ENCODE measurements at regions not wholly inside any gene's neighbourhood (a gene's known extent, or its start where the extent isn't known, plus 50 kb on each side); places are given as distances from the start of the nearest gene placed in this dataset.
"Not testable (repeated sequence)": the region's sequence is repeated elsewhere in the genome, so short reads cannot be mapped to it uniquely, and the experiment has no call there.

- DNase-seq (ENCODE audit: low read depth): no peak
- H3K4me3 ChIP-seq (ENCODE audit: low read depth, low read length): no peak overlapping the region
- TF ChIP-seq, protein P1, sequence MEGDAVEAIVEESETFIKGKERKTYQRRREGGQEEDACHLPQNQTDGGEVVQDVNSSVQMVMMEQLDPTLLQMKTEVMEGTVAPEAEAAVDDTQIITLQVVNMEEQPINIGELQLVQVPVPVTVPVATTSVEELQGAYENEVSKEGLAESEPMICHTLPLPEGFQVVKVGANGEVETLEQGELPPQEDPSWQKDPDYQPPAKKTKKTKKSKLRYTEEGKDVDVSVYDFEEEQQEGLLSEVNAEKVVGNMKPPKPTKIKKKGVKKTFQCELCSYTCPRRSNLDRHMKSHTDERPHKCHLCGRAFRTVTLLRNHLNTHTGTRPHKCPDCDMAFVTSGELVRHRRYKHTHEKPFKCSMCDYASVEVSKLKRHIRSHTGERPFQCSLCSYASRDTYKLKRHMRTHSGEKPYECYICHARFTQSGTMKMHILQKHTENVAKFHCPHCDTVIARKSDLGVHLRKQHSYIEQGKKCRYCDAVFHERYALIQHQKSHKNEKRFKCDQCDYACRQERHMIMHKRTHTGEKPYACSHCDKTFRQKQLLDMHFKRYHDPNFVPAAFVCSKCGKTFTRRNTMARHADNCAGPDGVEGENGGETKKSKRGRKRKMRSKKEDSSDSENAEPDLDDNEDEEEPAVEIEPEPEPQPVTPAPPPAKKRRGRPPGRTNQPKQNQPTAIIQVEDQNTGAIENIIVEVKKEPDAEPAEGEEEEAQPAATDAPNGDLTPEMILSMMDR (IDR thresholded peaks at IDR 0.05; ENCODE audit: low read depth, low read length, missing control alignments): no peak
- in situ Hi-C loops (cut with HindIII; ENCODE audit: low sequenced_read_pairs): no loop called here
Measured at GRCh38 chr4:71211748-71212147, 127.1 kb upstream of the SLC4A4 start.

DNA sequence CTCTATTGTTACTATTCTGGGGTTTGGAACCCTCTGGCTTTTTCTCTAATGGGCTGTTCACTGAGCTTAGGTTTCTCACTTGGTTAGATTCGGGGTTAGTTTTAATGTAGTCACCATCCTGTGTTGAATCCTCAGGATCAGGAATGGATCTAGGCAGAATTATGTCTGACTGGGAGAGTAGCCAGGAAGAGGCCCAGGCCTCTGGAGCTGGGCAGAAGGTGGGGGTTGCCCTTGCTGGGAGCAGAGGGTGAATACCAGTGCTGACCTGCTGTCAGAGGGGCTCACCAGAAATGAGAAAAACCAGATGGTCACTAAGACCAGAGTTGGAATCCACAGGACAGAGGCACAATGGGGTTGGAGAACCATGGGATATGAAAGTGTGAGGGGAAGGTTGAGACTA is 126.6 kb upstream of the SLC4A4 start:
- in situ Hi-C loops (cut with HindIII; ENCODE audit: low sequenced_read_pairs): no loop called here
- H3K4me3 ChIP-seq (ENCODE audit: low read depth, low read length): no peak overlapping the region
- TF ChIP-seq, protein P1 (IDR thresholded peaks at IDR 0.05; ENCODE audit: low read depth, low read length, missing control alignments): no peak
- DNase-seq (ENCODE audit: low read depth): no peak

GRCh38 chr4:71214578-71214977 is 124.2 kb upstream of the SLC4A4 start:
- in situ Hi-C loops (cut with HindIII; ENCODE audit: low sequenced_read_pairs): no loop called here
- TF ChIP-seq, protein P1 (IDR thresholded peaks at IDR 0.05; ENCODE audit: low read depth, low read length, missing control alignments): no peak
- no peak for DNase-seq (ENCODE audit: low read depth)
- no peak overlapping the region for H3K4me3 ChIP-seq (ENCODE audit: low read depth, low read length)

DNA sequence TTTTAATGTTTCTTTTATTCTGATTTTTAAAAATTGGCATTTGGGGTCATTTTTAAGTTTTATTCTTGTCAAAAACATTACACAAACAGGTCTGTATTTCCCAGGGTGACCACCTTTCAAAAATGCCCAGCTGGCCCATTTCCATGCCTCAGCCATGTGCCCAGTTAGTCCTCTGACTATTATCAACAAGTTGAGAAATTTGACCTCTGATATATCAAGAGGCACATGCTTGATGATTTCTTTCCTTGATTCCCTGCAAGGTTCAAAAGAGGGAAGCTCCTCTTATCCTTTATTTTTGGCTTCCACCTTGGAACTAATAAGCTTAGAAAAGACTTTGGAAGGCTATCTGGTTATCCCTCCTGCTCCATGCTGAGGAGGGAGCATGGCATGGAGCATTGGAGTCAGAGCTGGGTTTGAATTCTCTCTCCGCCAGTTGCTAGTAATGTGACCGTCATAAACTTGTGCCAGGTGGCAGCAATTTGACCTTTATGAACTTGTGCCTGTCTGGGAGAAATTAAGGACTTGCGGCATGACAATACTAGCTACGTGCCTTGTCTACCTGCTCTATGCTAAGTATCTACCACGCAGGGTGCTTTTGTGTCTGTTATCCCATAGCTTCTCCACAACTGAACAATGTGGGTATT is 122.4 kb upstream of the SLC4A4 start:
- TF ChIP-seq, protein P1 (IDR thresholded peaks at IDR 0.05; ENCODE audit: low read depth, low read length, missing control alignments): no peak
- in situ Hi-C loops (cut with HindIII; ENCODE audit: low sequenced_read_pairs): no loop called here

GRCh38 chr4:71217688-71218087 is 121.1 kb upstream of the SLC4A4 start:
- no peak for DNase-seq (ENCODE audit: low read depth)
- TF ChIP-seq, protein P1 (IDR thresholded peaks at IDR 0.05; ENCODE audit: low read depth, low read length, missing control alignments): no peak
- in situ Hi-C loops (cut with HindIII; ENCODE audit: low sequenced_read_pairs): no loop called here
- H3K4me3 ChIP-seq (ENCODE audit: low read depth, low read length): no peak overlapping the region

More for the DNA sequence above, 122.4 kb upstream of the SLC4A4 start:
- DNase-seq (ENCODE audit: low read depth): no peak
- H3K4me3 ChIP-seq (ENCODE audit: low read depth, low read length): no peak overlapping the region

DNA sequence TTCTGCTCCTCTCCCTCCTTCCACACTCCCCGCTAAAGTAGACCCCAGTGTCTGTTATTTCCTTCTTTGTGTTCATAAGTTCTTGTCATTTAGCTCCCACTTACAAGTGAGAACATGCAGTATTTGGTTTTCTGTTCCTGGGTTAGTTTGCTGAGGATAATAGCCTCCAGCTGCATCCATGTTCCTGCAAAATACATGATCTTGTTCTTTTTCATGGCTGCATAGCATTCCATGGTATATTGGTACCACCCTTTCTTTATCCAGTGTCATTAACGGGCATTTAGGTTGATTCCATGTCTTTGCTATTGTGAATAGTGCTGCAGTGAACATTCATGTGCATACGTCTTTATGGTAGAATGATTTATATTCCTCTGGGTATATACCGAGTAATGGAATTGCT is 118.0 kb upstream of the SLC4A4 start:
- in situ Hi-C loops (cut with HindIII; ENCODE audit: low sequenced_read_pairs); DNase-seq (ENCODE audit: low read depth); H3K4me3 ChIP-seq (ENCODE audit: low read depth, low read length): not testable (repeated sequence)

DNA sequence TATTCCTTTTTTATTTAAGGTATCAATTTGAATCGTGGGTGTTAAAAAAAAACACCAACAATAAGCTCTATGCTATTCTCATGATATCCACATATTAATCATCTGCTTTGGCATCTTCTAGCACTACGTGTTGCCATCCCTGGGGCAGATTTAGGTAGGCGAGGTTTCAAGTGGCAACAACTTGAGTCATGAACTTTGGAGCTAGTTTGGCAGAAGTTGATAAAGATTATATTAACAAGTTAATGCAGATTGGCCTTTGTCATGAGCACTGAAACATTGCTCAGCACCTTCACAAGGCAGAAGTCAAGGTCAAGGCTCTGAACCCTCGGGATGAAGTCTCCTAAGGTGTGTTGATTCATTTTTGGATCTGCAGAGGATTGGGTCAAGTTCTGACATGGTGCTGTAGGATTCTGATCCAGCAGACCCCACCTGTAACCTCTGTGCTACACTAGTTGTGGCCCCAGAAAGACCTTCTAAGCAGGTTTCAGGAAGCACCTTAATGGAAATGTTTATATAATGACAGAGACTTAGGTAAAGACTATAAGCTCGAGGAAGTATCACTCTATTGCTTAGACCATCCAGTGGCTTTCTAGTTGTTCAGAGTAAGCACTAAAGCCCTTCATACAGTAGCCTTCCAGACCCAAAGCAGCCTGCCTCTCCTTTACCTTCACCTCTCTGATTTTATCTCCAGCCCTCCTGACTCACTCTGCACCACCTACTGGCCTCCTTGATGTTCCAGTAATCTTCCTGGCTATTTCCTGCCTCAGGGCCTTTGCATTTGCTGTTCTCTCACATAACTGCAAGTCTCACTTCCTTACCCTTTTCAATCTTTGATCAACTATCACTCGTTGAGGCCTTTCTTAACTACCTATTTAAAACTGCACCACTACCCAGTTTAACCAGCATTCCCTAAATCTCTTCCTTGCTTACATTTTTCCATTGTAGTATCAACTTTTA is 117.0 kb upstream of the SLC4A4 start:
- DNase-seq (ENCODE audit: low read depth): no peak

More for the DNA sequence above, 117.0 kb upstream of the SLC4A4 start:
- no peak overlapping the region for H3K4me3 ChIP-seq (ENCODE audit: low read depth, low read length)
- TF ChIP-seq, protein P1 (IDR thresholded peaks at IDR 0.05; ENCODE audit: low read depth, low read length, missing control alignments): no peak
- in situ Hi-C loops (cut with HindIII; ENCODE audit: low sequenced_read_pairs): no loop called here

All from astrocyte of the cerebellum (primary cell).